Omental fat pad (tissue), 3 donors: ENCODE measurements at regions not wholly inside any gene's neighbourhood (a gene's known extent, or its start where the extent isn't known, plus 50 kb on each side); places are given as distances from the start of the nearest gene placed in this dataset.

ENCODE experiments used
- ATAC-seq: fragments of 150-250 bp; one replicate; pipeline ENCODE4 v1.9.1; 2016; ENCODE audit warnings: mild to moderate bottlenecking, moderate library complexity; ENCODE audit not compliant: low FRiP score
- DNase-seq: peaks from one replicate; pipeline ENCODE4 v3.0.0-alpha.2; 2019; ENCODE audit warnings: low spot score
- TF ChIP-seq, protein P1 (sequence below), 3 donors: fragments of 450-650 bp; IDR thresholded peaks; one replicate each; pipeline ENCODE4 v1.5.1; 2016 to 2017; ENCODE audit warnings: antibody characterized with exemption in 3 of 3, mild to moderate bottlenecking in 3 of 3, moderate library complexity in 2 of 3

DNA sequence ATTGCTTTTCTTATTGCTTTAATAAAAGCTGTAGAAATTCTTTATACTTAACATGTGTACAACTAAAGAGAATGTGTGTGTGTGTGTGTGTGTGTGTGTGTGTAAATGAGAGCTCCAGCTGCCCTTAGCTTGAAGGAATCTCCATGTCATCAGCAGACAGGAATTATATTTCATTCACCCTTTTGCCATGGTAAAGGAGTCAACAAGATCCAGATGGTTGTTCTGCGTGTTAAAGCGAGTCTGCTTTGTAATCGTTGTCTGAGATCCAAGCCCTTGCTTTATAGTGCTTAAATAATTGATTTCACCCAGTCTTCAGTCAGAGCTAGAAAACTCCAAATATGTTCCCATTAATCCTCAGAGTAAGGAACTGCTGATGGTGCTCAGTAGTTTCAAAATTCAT is 285.5 kb downstream of the PDGFC start:
- no peak for ATAC-seq

GRCh38 chr4:156685308-156685707 is 286.3 kb downstream of the PDGFC start:
- no peak for ATAC-seq
- no peak for DNase-seq
- TF ChIP-seq, protein P1, sequence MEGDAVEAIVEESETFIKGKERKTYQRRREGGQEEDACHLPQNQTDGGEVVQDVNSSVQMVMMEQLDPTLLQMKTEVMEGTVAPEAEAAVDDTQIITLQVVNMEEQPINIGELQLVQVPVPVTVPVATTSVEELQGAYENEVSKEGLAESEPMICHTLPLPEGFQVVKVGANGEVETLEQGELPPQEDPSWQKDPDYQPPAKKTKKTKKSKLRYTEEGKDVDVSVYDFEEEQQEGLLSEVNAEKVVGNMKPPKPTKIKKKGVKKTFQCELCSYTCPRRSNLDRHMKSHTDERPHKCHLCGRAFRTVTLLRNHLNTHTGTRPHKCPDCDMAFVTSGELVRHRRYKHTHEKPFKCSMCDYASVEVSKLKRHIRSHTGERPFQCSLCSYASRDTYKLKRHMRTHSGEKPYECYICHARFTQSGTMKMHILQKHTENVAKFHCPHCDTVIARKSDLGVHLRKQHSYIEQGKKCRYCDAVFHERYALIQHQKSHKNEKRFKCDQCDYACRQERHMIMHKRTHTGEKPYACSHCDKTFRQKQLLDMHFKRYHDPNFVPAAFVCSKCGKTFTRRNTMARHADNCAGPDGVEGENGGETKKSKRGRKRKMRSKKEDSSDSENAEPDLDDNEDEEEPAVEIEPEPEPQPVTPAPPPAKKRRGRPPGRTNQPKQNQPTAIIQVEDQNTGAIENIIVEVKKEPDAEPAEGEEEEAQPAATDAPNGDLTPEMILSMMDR (IDR thresholded peaks at IDR 0.05) = no peak

More for the DNA sequence above, 285.5 kb downstream of the PDGFC start:
- no peak for DNase-seq
- TF ChIP-seq, protein P1 (IDR thresholded peaks at IDR 0.05) = no peak

DNA sequence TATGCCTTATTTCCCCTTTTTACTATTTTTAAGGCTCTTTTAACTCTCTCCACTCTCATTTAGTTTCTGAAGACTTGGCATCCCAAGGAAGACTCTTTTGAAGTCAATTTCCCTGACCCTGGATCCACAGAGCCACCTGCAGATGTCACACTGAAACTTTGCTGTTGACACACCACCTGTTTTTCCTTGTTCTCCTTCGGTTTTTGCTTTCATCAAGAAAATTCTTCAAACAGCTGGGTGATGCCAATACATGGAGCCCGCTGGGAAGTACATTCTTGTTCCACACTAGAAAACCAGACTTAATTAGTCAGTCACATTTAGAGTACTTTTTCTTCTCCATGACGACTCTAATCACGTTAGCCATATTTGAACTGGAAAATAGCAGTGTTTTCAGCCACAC is 293.9 kb downstream of the PDGFC start:
- no peak for ATAC-seq
- DNase-seq = no peak
- TF ChIP-seq, protein P1 (IDR thresholded peaks at IDR 0.05) = no peak

DNA sequence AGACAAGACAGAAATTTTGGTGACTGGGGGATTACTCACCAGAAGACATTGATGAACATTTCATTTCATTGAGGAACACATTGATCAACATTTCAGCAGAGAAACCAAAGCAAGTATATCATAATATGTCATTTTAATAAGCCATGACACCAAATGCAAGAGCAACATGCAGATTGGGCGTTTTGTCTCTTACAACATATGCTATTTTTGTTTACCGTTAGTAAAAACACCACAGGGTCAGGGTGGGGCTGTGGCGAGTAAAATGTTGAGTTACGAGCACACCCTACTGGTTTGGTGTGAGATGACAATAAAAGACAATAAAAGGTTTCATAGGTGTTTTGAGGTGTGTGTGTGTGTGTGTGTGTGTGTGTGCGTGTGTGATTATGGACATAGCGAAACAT is 294.5 kb downstream of the PDGFC start:
- DNase-seq = no peak
- TF ChIP-seq, protein P1 (IDR thresholded peaks at IDR 0.05) = no peak
- ATAC-seq = no peak

DNA sequence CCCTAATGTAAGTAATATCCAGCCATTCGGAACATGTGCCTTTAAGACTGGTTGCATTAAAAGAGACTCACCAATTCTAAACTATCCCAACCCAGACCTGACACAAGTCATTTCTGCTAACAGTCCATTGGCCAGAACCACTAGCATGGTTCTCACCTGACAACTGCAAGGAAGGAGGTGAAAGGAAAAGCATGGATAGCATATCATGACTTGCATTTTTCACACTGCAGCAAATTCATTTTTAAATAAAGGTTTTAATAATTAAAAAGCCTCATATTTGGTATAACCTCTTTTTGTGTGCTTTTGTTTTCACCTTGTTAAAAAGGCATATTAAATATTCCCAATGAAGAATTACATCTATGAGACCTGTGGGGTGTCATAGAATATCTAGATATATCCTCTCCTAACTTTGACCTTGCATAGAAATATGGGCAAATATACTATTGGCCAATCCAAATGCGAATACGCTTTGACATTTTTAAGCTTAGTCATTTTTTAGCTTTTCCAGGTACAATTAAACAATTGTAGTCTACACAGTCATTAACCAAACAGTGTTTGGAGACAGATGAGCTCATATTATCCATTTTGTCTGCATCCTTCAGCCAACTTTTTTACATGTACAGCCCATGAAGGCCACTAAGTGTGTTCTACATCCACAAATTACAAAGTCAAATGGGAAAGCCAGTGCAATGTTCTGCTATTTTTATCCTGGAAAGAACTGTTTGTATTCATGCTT is 295.3 kb downstream of the PDGFC start:
- TF ChIP-seq, protein P1 (IDR thresholded peaks at IDR 0.05) = no peak
- no peak for ATAC-seq
- DNase-seq = no peak

DNA sequence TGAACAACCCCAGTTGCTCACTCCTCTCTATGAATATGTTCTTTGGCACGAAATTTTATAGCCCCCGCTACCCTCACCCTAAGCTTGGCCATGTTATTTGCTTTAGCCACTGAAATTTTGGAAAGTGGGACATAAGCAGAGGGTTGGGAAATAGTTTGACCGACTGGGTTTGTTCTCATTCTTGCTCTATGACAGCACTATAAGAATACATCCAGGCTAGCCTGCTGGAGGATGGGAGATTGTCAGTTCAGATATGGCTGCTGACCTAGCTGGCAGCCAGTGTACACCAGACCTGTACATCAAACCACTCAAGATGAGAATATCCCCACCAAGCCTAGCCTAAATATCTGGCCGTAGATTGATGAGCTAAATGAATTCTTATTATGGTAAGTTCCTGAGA is 298.1 kb downstream of the PDGFC start:
- DNase-seq (no peak), ATAC-seq (no peak)

More for the DNA sequence above, 298.1 kb downstream of the PDGFC start:
- TF ChIP-seq, protein P1 (IDR thresholded peaks at IDR 0.05) = no peak
